GM23338 (cell line): ENCODE measurements at regions not wholly inside any gene's neighbourhood (a gene's known extent, or its start where the extent isn't known, plus 50 kb on each side); places are given as distances from the start of the nearest gene placed in this dataset.

Source experiments
- ATAC-seq: fragments of 200-7000 bp; cut with Tn5 transposase; 3 replicates; pipeline ENCODE4 v1.9.1; 2020
- DNase-seq: peaks from one replicate; pipeline ENCODE4 v3.0.0-alpha.2; 2015; ENCODE audit warnings: low spot score
- H2AFZ ChIP-seq: fragments of 200-600 bp; sonication (generic); 2 replicates; pipeline ENCODE4 v1.8.0; 2016; ENCODE audit warnings: antibody characterized with exemption, mild to moderate bottlenecking, moderate library complexity
- H3F3A ChIP-seq: fragments of 200-600 bp; sonication (generic); replicated peaks from 2 replicates; pipeline ENCODE4 v1.8.0; 2017; ENCODE audit warnings: antibody characterized with exemption, mixed run types, low read depth
- H3K27ac ChIP-seq: fragments of 200-600 bp; sonication (generic); 2 replicates; pipeline ENCODE4 v1.6.1; 2016; ENCODE audit warnings: low read depth
- H3K27me3 ChIP-seq: fragments of 200-600 bp; sonication (generic); 2 replicates; pipeline ENCODE4 v1.8.0; 2016; ENCODE audit warnings: mild to moderate bottlenecking, mixed run types, moderate library complexity; ENCODE audit not compliant: insufficient read depth
- H3K36me3 ChIP-seq: fragments of 200-600 bp; sonication (generic); 2 replicates; pipeline ENCODE4 v1.8.0; 2016; ENCODE audit warnings: mild to moderate bottlenecking; ENCODE audit not compliant: insufficient read depth
- H3K4me1 ChIP-seq: fragments of 200-600 bp; sonication (generic); 2 replicates; pipeline ENCODE4 v1.8.0; 2016; ENCODE audit warnings: mild to moderate bottlenecking, moderate library complexity; ENCODE audit not compliant: insufficient read depth
- H3K4me2 ChIP-seq: fragments of 200-600 bp; sonication (generic); 2 replicates; pipeline ENCODE4 v1.7.1; 2017; ENCODE audit warnings: mixed run types
- H3K4me3 ChIP-seq: fragments of 200-600 bp; sonication (generic); 2 replicates; pipeline ENCODE4 v1.6.1; 2016; ENCODE audit warnings: mixed run types
- H3K79me2 ChIP-seq: fragments of 200-600 bp; sonication (generic); replicated peaks from 2 replicates; pipeline ENCODE4 v1.8.0; 2017; ENCODE audit warnings: mild to moderate bottlenecking; ENCODE audit not compliant: insufficient read depth
- H3K9me2 ChIP-seq: fragments of 200-600 bp; sonication (generic); 2 replicates; pipeline ENCODE4 v1.8.0; 2017; ENCODE audit not compliant: insufficient read depth
- H4K20me1 ChIP-seq: fragments of 200-600 bp; sonication (generic); replicated peaks from 2 replicates; pipeline ENCODE4 v1.8.0; 2017; ENCODE audit warnings: mild to moderate bottlenecking; ENCODE audit not compliant: insufficient read depth
- H3K27ac Mint-ChIP-seq: 2 replicates; pipeline ENCODE4 v1.8.0; 2020; ENCODE audit warnings: inconsistent platforms, mild to moderate bottlenecking, moderate library complexity, mixed read lengths
- H3K27me3 Mint-ChIP-seq: 3 replicates; pipeline ENCODE4 v1.8.0; 2022; ENCODE audit warnings: low read depth, mild to moderate bottlenecking, moderate library complexity, mixed read lengths, inconsistent platforms; ENCODE audit not compliant: insufficient read depth, poor library complexity
- H3K36me3 Mint-ChIP-seq: 3 replicates; pipeline ENCODE4 v1.8.0; 2021; ENCODE audit warnings: low read depth, mild to moderate bottlenecking, inconsistent platforms, moderate library complexity, mixed read lengths
- H3K4me1 Mint-ChIP-seq: 3 replicates; pipeline ENCODE4 v1.8.0; 2020; ENCODE audit warnings: mild to moderate bottlenecking, inconsistent platforms, mixed read lengths
- H3K4me3 Mint-ChIP-seq: 3 replicates; pipeline ENCODE4 v1.8.0; 2021; ENCODE audit warnings: moderate library complexity, mild to moderate bottlenecking, inconsistent platforms, mixed read lengths
- H3K9me3 Mint-ChIP-seq: 3 replicates; pipeline ENCODE4 v1.8.0; 2020; ENCODE audit warnings: moderate library complexity, mild to moderate bottlenecking, inconsistent platforms, mixed read lengths
- CREB1 ChIP-seq: fragments of 250-450 bp; sonication (Bioruptor Pico); IDR thresholded peaks from 2 replicates; pipeline ENCODE4 v1.5.0; 2020; ENCODE audit warnings: low read depth, mild to moderate bottlenecking, moderate library complexity
- EZH2 ChIP-seq: fragments of 200-600 bp; sonication (generic); IDR thresholded peaks from one replicate; pipeline ENCODE4 v1.8.0; 2017; ENCODE audit warnings: antibody characterized with exemption, mild to moderate bottlenecking, low read depth; ENCODE audit not compliant: unreplicated experiment
- EZH2phosphoT487 ChIP-seq: fragments of 200-600 bp; sonication (generic); IDR thresholded peaks from one replicate; pipeline ENCODE4 v1.8.1; 2018; ENCODE audit warnings: antibody characterized with exemption; ENCODE audit not compliant: unreplicated experiment
- NANOG ChIP-seq: IDR thresholded peaks from 2 replicates; pipeline ENCODE4 v1.6.1; 2016; ENCODE audit warnings: antibody characterized with exemption, borderline replicate concordance
- POLR2AphosphoS5 ChIP-seq: IDR thresholded peaks from 2 replicates; pipeline ENCODE4 v1.6.1; 2016; ENCODE audit warnings: antibody characterized with exemption, low read depth
- STAT1 ChIP-seq: IDR thresholded peaks from one replicate; pipeline ENCODE4 v1.6.1; 2016; ENCODE audit warnings: antibody characterized with exemption; ENCODE audit not compliant: unreplicated experiment
- ZNF114 ChIP-seq: fragments of 250-450 bp; sonication (Bioruptor Pico); IDR thresholded peaks from 2 replicates; pipeline ENCODE4 v1.5.0; 2020; ENCODE audit warnings: mild to moderate bottlenecking, moderate library complexity
- ZNF462 ChIP-seq: fragments of 250-450 bp; sonication (Bioruptor Pico); IDR thresholded peaks from 2 replicates; pipeline ENCODE4 v1.5.0; 2020; ENCODE audit warnings: mild to moderate bottlenecking, moderate library complexity
- TF ChIP-seq, protein P1 (sequence below): IDR thresholded peaks from 2 replicates; pipeline ENCODE4 v1.6.1; 2016; ENCODE audit warnings: antibody characterized with exemption
- TF ChIP-seq, protein P2 (sequence below), 2 experiments: fragments of 200-600 bp in 1 of 2; sonication (generic) in 1 of 2; conservative IDR thresholded peaks; 2 replicates each; pipeline versions ENCODE4 v1.5.1 to v1.6.1; 2016 to 2017; ENCODE audit warnings: antibody characterized with exemption in 2 of 2, low read depth in 2 of 2, mild to moderate bottlenecking in 2 of 2, moderate library complexity in 1 of 2
- TF ChIP-seq, protein P3 (sequence below): IDR thresholded peaks from one replicate; pipeline ENCODE4 v1.6.1; 2018; ENCODE audit warnings: antibody characterized with exemption; ENCODE audit not compliant: unreplicated experiment

DNA sequence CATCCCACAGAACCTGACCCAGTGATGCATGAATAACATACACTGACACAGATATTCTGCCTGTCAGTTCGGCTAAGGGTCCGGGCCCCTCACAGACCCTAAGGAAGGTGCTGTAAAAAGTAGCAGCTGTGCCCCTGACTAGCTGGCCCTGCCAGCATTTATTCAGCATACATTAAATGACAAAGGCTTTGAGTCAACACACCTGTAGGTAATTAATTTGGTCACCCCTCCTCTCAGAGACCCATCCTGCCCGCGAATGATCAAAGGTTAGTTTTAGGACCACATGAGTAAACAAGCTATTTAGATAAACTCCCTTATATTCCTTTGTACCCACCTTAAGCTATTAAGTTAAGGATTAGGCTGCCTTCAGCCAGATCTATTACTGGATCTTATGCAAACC is 429.0 kb upstream of the NWD2 start (continued):
- TF ChIP-seq, protein P1, sequence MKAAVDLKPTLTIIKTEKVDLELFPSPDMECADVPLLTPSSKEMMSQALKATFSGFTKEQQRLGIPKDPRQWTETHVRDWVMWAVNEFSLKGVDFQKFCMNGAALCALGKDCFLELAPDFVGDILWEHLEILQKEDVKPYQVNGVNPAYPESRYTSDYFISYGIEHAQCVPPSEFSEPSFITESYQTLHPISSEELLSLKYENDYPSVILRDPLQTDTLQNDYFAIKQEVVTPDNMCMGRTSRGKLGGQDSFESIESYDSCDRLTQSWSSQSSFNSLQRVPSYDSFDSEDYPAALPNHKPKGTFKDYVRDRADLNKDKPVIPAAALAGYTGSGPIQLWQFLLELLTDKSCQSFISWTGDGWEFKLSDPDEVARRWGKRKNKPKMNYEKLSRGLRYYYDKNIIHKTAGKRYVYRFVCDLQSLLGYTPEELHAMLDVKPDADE, result no peak

- no peak overlapping the region for H3K4me3 Mint-ChIP-seq
- peaks cover 4% of the 10 kb centered on the region; the same call in 2 of the 3 replicates for H3K9me3 Mint-ChIP-seq
- TF ChIP-seq STAT1, result no peak
- no peak for TF ChIP-seq EZH2
- TF ChIP-seq NANOG, result no peak
- TF ChIP-seq, protein P2, sequence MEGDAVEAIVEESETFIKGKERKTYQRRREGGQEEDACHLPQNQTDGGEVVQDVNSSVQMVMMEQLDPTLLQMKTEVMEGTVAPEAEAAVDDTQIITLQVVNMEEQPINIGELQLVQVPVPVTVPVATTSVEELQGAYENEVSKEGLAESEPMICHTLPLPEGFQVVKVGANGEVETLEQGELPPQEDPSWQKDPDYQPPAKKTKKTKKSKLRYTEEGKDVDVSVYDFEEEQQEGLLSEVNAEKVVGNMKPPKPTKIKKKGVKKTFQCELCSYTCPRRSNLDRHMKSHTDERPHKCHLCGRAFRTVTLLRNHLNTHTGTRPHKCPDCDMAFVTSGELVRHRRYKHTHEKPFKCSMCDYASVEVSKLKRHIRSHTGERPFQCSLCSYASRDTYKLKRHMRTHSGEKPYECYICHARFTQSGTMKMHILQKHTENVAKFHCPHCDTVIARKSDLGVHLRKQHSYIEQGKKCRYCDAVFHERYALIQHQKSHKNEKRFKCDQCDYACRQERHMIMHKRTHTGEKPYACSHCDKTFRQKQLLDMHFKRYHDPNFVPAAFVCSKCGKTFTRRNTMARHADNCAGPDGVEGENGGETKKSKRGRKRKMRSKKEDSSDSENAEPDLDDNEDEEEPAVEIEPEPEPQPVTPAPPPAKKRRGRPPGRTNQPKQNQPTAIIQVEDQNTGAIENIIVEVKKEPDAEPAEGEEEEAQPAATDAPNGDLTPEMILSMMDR (conservative IDR thresholded peaks at IDR 0.05; ENCODE audit: low read depth in 2 of 2), result no peak
- no peak for TF ChIP-seq CREB1 (CRISPR knock-in tag)
- TF ChIP-seq EZH2phosphoT487, result no peak
- no peak for TF ChIP-seq POLR2AphosphoS5
- TF ChIP-seq ZNF114, result no peak
- no peak for TF ChIP-seq ZNF462
- TF ChIP-seq, protein P3, sequence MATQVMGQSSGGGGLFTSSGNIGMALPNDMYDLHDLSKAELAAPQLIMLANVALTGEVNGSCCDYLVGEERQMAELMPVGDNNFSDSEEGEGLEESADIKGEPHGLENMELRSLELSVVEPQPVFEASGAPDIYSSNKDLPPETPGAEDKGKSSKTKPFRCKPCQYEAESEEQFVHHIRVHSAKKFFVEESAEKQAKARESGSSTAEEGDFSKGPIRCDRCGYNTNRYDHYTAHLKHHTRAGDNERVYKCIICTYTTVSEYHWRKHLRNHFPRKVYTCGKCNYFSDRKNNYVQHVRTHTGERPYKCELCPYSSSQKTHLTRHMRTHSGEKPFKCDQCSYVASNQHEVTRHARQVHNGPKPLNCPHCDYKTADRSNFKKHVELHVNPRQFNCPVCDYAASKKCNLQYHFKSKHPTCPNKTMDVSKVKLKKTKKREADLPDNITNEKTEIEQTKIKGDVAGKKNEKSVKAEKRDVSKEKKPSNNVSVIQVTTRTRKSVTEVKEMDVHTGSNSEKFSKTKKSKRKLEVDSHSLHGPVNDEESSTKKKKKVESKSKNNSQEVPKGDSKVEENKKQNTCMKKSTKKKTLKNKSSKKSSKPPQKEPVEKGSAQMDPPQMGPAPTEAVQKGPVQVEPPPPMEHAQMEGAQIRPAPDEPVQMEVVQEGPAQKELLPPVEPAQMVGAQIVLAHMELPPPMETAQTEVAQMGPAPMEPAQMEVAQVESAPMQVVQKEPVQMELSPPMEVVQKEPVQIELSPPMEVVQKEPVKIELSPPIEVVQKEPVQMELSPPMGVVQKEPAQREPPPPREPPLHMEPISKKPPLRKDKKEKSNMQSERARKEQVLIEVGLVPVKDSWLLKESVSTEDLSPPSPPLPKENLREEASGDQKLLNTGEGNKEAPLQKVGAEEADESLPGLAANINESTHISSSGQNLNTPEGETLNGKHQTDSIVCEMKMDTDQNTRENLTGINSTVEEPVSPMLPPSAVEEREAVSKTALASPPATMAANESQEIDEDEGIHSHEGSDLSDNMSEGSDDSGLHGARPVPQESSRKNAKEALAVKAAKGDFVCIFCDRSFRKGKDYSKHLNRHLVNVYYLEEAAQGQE, result no peak
These were observed 421.2 kb upstream of the NWD2 start for GRCh38 chr4:36823199-36823967.

More at GRCh38 chr4:36823199-36823967, 421.2 kb upstream of the NWD2 start:
- H3K27me3 Mint-ChIP-seq, result no peaks in the 10 kb centered on the region
- Histone ChIP-seq H3K9me2 (no peaks in the 10 kb centered on the region), H3K27me3 (no peaks in the 10 kb centered on the region), H4K20me1 (no peaks in the 10 kb centered on the region), H2AFZ (no peak overlapping the region), H3K27ac (no peak overlapping the region), H3K4me3 (no peak overlapping the region), H3K4me2 (no peak overlapping the region), H3K79me2 (no peaks in the 10 kb centered on the region), H3K36me3 (no peaks in the 10 kb centered on the region), H3K4me1 (no peaks in the 10 kb centered on the region), H3F3A (no peaks in the 10 kb centered on the region)
- no peak for ATAC-seq
- H3K4me1 Mint-ChIP-seq, result peaks cover 3% of the 10 kb centered on the region; the same call in 1 of the 3 replicates
- H3K36me3 Mint-ChIP-seq, result peaks cover 2% of the 10 kb centered on the region; the same call in 1 of the 3 replicates
- DNase-seq, result no peak
- H3K27ac Mint-ChIP-seq, result no peak overlapping the region
